ENCODE measurements at regions not wholly inside any gene's neighbourhood (a gene's known extent, or its start where the extent isn't known, plus 50 kb on each side); places are given as distances from the start of the nearest gene placed in this dataset.

GRCh38 chr20:55783381-55783780 is 221.9 kb downstream of the CBLN4 start:
- no peak for DNase-seq (ENCODE audit: low spot score)

GRCh38 chr20:55782912-55783253 is 222.4 kb downstream of the CBLN4 start:
- no peak for DNase-seq (ENCODE audit: low spot score)

GRCh38 chr20:55782224-55782911 is 223.0 kb downstream of the CBLN4 start:
- no peak for DNase-seq (ENCODE audit: low spot score)

GRCh38 chr20:55778796-55779195 is 226.5 kb downstream of the CBLN4 start:
- no peak for DNase-seq (ENCODE audit: low spot score)

GRCh38 chr20:55777641-55778040 is 227.7 kb downstream of the CBLN4 start:
- no peak for DNase-seq (ENCODE audit: low spot score)

- no peak for DNase-seq (ENCODE audit: low spot score)
Observed at GRCh38 chr20:55776176-55776575, 229.1 kb downstream of the CBLN4 start.

- no peak for DNase-seq (ENCODE audit: low spot score)
Observed at GRCh38 chr20:55774628-55775027, 230.7 kb downstream of the CBLN4 start.

GRCh38 chr20:55761797-55762196 is 243.5 kb downstream of the CBLN4 start:
- DNase-seq (ENCODE audit: low spot score), result no peak

GRCh38 chr20:55761100-55761499 is 244.2 kb downstream of the CBLN4 start:
- DNase-seq (ENCODE audit: low spot score), result no peak

GRCh38 chr20:55760586-55760985 is 244.7 kb downstream of the CBLN4 start:
- DNase-seq (ENCODE audit: low spot score), result no peak

GRCh38 chr20:55755861-55756260 is 249.5 kb downstream of the CBLN4 start:
- no peak for DNase-seq (ENCODE audit: low spot score)

GRCh38 chr20:55755411-55755810 is 249.9 kb downstream of the CBLN4 start:
- DNase-seq (ENCODE audit: low spot score), result no peak

GRCh38 chr20:55746723-55747122 is 258.6 kb downstream of the CBLN4 start:
- DNase-seq (ENCODE audit: low spot score), result no peak

GRCh38 chr20:55745840-55746239 is 259.5 kb downstream of the CBLN4 start:
- DNase-seq (ENCODE audit: low spot score), result no peak

- DNase-seq (ENCODE audit: low spot score), result no peak
Observed at GRCh38 chr20:55744896-55745295, 260.4 kb downstream of the CBLN4 start.

- DNase-seq (ENCODE audit: low spot score), result no peak
Observed at GRCh38 chr20:55741801-55742200, 263.5 kb downstream of the CBLN4 start.

GRCh38 chr20:55740076-55740475 is 265.2 kb downstream of the CBLN4 start:
- DNase-seq (ENCODE audit: low spot score), result no peak

GRCh38 chr20:55730321-55730720 is 275.0 kb downstream of the CBLN4 start:
- DNase-seq (ENCODE audit: low spot score), result no peak

GRCh38 chr20:55714736-55715135 is 290.6 kb downstream of the CBLN4 start:
- no peak for DNase-seq (ENCODE audit: low spot score)

GRCh38 chr20:55714082-55714481 is 291.2 kb downstream of the CBLN4 start:
- DNase-seq (ENCODE audit: low spot score), result no peak

- DNase-seq (ENCODE audit: low spot score), result no peak
Observed at GRCh38 chr20:55704458-55704857, 300.9 kb downstream of the CBLN4 start.

GRCh38 chr20:55701467-55701866 is 303.9 kb downstream of the CBLN4 start:
- no peak for DNase-seq (ENCODE audit: low spot score)

- DNase-seq (ENCODE audit: low spot score), result no peak
Observed at GRCh38 chr20:55696520-55696919, 308.8 kb downstream of the CBLN4 start.

GRCh38 chr20:55693641-55694040 is 311.7 kb downstream of the CBLN4 start:
- no peak for DNase-seq (ENCODE audit: low spot score)

- no peak for DNase-seq (ENCODE audit: low spot score)
Observed at GRCh38 chr20:55685841-55686240, 319.5 kb downstream of the CBLN4 start.
